OCI-M2 (cell line): ENCODE measurements at regions not wholly inside any gene's neighbourhood (a gene's known extent, or its start where the extent isn't known, plus 50 kb on each side); places are given as distances from the start of the nearest gene placed in this dataset.

Experiments used
- DNase-seq: peaks from one replicate; lab custom pipeline; 2025; ENCODE audit not compliant: unreplicated experiment; lab: John Stamatoyannopoulos, UW

DNA sequence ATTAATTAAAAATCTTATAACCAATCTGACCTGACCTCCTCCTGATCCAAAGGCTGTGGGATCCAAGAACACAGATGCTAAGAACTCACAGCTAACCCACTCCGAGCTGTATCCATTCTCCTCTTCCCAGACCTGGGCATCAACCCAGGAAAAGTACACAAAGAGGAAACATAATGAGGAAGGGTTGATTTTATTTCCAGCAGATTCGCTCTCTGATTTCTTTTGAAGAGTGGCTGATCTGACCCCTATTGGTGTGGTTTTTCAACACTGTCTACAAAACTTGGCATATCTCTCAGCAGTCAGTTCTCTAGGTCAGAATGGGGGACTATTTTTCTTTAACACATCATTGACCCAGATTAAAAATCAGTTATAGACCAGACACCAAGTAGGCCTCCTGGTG is 201.9 kb upstream of the UBASH3B start:
- no peak for DNase-seq

- no peak for DNase-seq
Observed at GRCh38 chr11:122451911-122452310, 203.6 kb upstream of the UBASH3B start.

- DNase-seq: no peak
Observed at GRCh38 chr11:122441666-122442035, 213.9 kb upstream of the UBASH3B start.

- DNase-seq: no peak
Observed at GRCh38 chr11:122440811-122441665, 214.5 kb upstream of the UBASH3B start.

DNA sequence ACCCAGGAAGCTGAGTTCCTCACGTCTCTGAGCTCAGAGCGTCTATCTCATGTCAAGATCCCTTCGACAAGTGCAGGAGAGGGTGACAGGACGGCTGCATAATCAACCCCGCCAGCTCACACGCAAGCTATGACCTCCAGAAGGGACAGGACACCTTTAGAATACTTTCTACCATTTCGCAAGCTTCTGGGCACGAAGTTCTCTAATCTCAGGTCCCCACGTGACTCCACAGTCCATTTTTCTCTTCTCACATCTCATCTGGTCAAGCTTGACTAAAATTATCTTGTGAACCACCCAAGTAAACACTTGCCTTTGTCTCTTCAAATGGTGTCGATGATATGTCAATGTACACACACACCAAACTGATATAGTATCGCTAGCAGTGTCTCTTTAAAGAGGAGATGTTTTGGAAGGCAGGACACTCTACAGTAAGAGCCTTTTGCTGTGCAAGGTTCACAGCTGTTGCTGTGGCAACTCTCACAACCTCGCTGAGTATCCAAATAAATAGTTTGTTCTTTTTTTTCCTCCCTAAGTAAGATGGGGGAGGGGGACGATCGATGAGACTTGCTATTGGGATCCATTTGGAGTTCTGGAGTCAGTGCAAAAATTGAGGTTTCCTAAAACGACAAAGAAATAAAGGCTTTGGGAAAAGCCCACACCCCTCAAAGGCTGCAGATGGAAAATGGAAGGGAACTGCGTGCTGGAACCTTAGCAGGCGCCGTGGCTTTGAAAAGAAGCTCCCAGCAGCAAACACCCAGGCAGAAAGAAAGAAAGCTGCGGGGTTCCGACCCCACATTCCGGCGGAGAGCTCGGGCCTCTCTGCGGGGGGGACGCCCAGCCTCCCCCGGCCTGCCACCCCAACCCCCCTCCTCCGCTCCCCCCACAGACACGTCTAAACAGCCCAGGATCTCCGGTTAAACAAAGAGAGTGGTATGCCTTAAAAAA is 215.4 kb upstream of the UBASH3B start:
- no peak for DNase-seq

DNA sequence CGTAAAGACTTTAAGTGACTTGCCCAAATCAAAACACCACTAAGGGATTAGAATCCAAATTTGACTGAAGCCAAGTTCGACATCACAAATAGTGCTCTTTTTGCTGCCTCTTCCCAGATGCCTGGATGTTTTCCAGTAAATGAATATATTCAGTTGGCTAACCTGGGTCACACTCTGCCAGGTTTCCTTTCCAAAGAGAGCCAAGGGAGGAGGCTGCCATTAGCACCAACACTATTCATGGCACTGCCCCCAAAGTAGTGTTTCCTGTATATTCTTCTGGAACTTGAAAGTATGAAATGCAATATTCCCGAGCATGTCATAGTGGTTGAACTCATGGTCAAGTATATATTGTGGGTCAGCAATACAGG is 219.3 kb upstream of the UBASH3B start:
- DNase-seq: no peak

- no peak for DNase-seq
Observed at GRCh38 chr11:122435540-122436187, 219.9 kb upstream of the UBASH3B start.

DNA sequence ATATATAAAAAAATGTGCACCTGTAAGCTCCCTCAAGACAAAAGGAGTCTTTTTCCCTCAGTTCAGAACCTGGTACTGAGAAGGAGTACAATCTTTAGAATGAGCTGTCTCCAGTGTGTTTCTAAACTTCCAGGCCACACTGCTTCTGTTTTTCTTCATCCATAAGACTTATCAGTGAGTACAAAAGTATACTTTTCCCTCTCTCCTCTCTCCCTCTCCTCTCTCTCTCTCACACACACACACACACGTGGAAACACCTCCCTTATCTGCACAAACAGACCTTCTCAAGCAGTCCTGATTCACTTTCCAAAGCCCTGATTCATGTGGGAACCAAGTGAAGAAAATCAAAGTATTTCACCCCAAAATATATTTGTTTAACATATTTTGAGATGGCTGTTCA is 220.7 kb upstream of the UBASH3B start:
- DNase-seq: no peak

GRCh38 chr11:122430490-122430889 is 225.0 kb upstream of the UBASH3B start:
- no peak for DNase-seq

DNA sequence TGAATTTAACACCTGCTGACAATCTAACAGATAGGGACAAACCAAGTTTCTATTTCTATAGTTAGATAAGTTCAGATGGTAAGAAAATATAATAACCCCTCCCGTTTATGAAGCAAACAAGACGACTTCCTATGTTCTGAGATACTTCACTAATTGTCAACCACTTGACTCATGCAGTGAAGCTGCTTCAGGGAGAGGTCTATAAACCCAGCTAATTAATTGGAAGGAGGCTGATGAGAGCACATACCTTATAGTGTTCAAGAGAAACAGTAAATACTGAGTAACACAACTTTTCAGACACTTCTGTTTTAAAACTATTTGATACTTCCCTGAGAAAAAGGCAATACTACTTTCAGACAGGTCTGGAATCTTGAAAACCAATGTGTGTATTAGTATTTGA is 229.4 kb upstream of the UBASH3B start:
- DNase-seq: no peak

DNA sequence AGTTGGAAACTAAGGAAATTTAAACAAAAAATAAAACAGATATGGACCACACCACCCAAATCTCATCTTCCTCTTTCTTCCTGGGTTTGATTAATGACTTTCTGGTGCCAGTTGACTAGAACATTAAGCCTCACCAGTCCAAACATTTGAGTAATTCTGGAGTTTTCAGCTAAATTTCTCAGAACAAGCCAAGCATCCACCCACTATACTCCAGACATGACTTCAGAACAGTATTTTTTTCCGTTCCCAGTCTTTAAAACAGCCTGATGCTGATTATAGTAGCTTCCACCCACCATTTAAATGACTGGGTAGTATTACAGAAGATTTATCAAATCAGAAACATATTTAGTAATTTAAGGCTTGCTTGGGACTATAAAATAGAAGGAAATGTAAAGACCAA is 230.9 kb upstream of the UBASH3B start:
- no peak for DNase-seq

DNA sequence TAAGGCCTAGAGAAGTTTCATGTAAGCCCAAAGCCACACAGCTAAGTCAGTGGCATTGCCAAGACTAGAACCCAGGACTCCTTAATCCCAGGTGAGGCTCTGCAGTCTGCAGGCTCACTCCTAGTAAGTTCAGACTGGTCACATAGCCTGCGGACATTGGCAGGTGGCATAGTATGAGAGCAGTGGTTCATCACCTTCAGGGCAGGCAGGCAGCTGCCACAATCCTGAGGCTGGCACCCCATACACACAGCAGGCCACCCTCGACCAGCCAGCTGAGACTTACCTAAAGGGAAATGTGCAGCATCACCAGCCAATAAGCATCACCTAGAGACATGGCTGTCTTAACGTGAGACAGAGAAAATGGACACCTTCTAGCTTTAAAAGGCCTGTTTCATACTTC is 231.6 kb upstream of the UBASH3B start:
- DNase-seq: no peak

GRCh38 chr11:122423273-122423672 is 232.2 kb upstream of the UBASH3B start:
- DNase-seq: no peak

DNA sequence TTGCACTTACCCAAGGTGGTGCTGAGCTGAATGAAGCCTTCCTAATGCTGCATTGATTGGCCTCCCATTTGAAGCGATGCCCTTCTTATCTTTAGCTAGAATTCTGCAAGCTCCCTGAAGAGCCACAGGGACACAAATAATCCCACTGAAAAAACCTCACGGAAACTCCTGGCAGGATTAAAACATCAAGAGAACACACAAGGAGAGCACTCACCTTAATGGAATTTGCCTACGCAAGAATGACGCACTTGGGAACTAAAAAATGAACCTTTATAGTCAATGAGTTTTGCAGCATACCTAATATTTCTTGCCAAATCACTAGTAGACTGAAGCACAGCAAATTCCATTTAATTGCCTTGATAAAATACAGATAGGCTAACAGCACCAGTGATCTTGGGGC is 232.8 kb upstream of the UBASH3B start:
- no peak for DNase-seq

- DNase-seq: no peak
Observed at GRCh38 chr11:122421702-122422101, 233.8 kb upstream of the UBASH3B start.

GRCh38 chr11:122418032-122418431 is 237.5 kb upstream of the UBASH3B start:
- DNase-seq: no peak

DNA sequence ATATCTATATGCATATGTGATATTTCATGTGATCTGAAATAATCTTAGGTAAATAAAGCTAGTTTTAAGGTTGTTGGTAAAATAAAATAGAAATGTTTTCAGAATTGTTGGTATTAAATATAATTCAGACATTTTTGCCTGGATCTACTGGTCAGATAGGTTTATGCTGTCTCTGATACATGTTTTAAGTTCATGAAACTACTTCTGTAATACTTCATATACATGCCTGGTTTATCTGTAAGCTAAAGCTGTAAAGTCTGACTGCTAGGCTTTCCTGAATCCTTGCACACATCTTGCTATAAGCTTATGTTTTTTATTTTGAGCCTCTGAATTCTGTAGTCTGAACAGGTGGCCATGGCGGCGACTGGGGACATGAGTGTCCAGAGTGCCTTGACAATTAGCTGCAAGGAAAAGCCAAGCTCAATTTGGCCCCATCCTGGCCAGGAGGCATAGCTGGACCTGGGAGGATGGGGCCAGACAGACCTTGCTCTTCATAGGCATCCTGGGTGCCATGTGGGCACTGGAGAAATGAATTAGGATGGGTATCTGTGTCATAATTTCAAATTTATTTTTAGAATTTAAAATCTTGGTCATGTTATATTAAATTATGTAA is 241.0 kb upstream of the UBASH3B start:
- no peak for DNase-seq

DNA sequence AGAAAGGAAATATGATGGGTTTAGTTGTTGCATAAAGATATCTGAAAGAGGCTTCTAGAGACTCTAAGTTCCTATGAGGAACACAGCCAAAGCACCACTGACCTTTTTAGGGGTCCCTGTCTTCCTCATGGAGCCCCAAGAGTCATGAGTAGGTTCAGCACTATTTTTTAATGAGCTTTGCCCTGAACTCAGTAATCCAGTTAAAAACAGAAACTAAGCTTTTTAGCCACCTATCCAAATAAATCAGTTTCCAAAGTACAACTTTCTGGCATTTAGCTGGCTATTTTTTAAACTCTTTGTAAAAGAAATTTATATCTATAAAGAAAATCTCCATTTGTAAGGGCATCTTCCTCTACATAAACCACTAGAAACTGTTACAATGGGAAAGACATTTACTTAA is 241.8 kb upstream of the UBASH3B start:
- DNase-seq: no peak

DNA sequence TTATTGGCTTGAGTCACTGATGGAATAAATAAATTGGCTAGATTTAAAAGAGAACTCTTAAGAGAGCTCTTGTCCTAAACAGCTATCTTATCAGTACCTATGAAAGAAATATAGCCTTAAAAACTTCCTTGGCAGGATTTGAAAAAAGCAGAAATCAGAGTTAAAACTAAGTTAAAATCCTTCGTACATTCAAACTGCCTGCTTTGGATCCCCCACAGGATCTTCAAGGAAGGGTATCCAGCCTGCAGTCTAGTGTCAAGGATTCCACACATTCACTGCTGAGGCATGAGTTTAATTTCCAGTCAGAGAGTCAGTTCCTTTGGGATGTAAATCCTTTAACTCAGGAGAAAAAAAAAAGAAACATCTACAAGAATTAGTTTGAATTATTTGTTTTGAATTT is 242.9 kb upstream of the UBASH3B start:
- no peak for DNase-seq

- no peak for DNase-seq
Observed at GRCh38 chr11:122406466-122406865, 249.1 kb upstream of the UBASH3B start.
